H1 (cell line): ENCODE measurements at regions not wholly inside any gene's neighbourhood (a gene's known extent, or its start where the extent isn't known, plus 50 kb on each side); places are given as distances from the start of the nearest gene placed in this dataset.

Experiments
- CTCF ChIA-PET: fragments of 300-600 bp; sonication (Branson Sonifier 250); formaldehyde crosslinking; loops from one replicate; lab custom pipeline; 2021; ENCODE audit not compliant: partially characterized antibody; lab: Charles Lee
- POLR2A ChIA-PET: fragments of 300-600 bp; sonication (Branson Sonifier 250); formaldehyde crosslinking; loops from one replicate; lab custom pipeline; 2021; ENCODE audit warnings: inconsistent platforms; ENCODE audit not compliant: partially characterized antibody; lab: Charles Lee
- DNase-seq, 2 experiments: peaks; one replicate each; pipeline versions ENCODE4 v3.0.0 to v3.0.0-alpha.2; 2010 to 2022; ENCODE audit warnings: low spot score in 2 of 2, low read depth in 1 of 2, mixed read lengths in 1 of 2
- FAIRE-seq: peaks from 2 replicates; lab custom pipeline; 2011; peaks lifted over from hg19 to GRCh38; lab: Jason Lieb, UNC
- H2AFZ ChIP-seq: 2 replicates; pipeline ENCODE4 v1.8.1; 2012; ENCODE audit warnings: low read length, inconsistent platforms
- H2AK5ac ChIP-seq: 2 replicates; pipeline ENCODE4 v1.6.1; 2013; ENCODE audit warnings: low read depth, low read length
- H2BK120ac ChIP-seq: replicated peaks from 2 replicates; pipeline ENCODE3; 2013; ENCODE audit warnings: low read depth, low read length, inconsistent platforms
- H2BK12ac ChIP-seq: 2 replicates; pipeline ENCODE4 v1.6.1; 2013; ENCODE audit warnings: low read depth, low read length
- H2BK15ac ChIP-seq: 2 replicates; pipeline ENCODE4 v1.6.1; 2013; ENCODE audit warnings: low read length
- H2BK20ac ChIP-seq: 2 replicates; pipeline ENCODE4 v1.6.1; 2013; ENCODE audit warnings: low read length
- H2BK5ac ChIP-seq: 2 replicates; pipeline ENCODE4 v1.6.1; 2013; ENCODE audit warnings: low read depth, low read length
- H3K14ac ChIP-seq: 2 replicates; pipeline ENCODE4 v1.6.1; 2013; ENCODE audit warnings: inconsistent platforms; ENCODE audit not compliant: insufficient read length
- H3K18ac ChIP-seq: 2 replicates; pipeline ENCODE4 v1.6.1; 2013; ENCODE audit warnings: low read length; ENCODE audit errors: extremely low read depth
- H3K23ac ChIP-seq: 2 replicates; pipeline ENCODE4 v1.6.1; 2013; ENCODE audit warnings: inconsistent platforms; ENCODE audit not compliant: insufficient read length
- H3K23me2 ChIP-seq: 2 replicates; pipeline ENCODE4 v1.6.1; 2013; ENCODE audit warnings: low read depth, low read length
- H3K27ac ChIP-seq: 2 replicates; pipeline ENCODE4 v1.6.1; 2011; ENCODE audit warnings: low read depth, low read length, inconsistent platforms
- H3K27me3 ChIP-seq, 4 experiments: replicated peaks in 1 of 4; 1 replicate in 1 of 4; 2 replicates in 3 of 4; pipeline versions ENCODE4 v1.6.1 to v1.8.1; 2011 to 2013; ENCODE audit warnings: low read length in 3 of 4, mild to moderate bottlenecking in 3 of 4, inconsistent platforms in 2 of 4, mixed read lengths in 2 of 4, moderate library complexity in 1 of 4; ENCODE audit not compliant: control insufficient read depth in 3 of 4, insufficient read depth in 3 of 4; ENCODE audit errors: extremely low read depth in 1 of 4
- H3K36me3 ChIP-seq, 4 experiments: 2 replicates each; pipeline versions ENCODE4 v1.6.1 to v1.8.1; 2011 to 2013; ENCODE audit warnings: mild to moderate bottlenecking in 4 of 4, low read length in 3 of 4, moderate library complexity in 2 of 4, control low read depth in 1 of 4, inconsistent platforms in 1 of 4; ENCODE audit not compliant: insufficient read depth in 4 of 4, control insufficient read depth in 2 of 4
- H3K4ac ChIP-seq: replicated peaks from 2 replicates; pipeline ENCODE3; 2013; ENCODE audit warnings: low read length, low read depth, mixed read lengths, inconsistent platforms; ENCODE audit not compliant: insufficient read length
- H3K4me1 ChIP-seq, 4 experiments: replicated peaks in 1 of 4; 1 replicate in 1 of 4; 2 replicates in 3 of 4; pipeline versions ENCODE4 v1.6.1 to v1.8.1; 2011 to 2013; ENCODE audit warnings: low read length in 3 of 4, inconsistent platforms in 2 of 4, mixed read lengths in 1 of 4; ENCODE audit not compliant: insufficient read depth in 4 of 4, control insufficient read depth in 3 of 4
- H3K4me2 ChIP-seq, 2 experiments: 2 replicates each; pipeline versions ENCODE4 v1.6.1 to v1.8.1; 2011 to 2013; ENCODE audit warnings: low read depth in 2 of 2, low read length in 2 of 2, control low read depth in 1 of 2, inconsistent platforms in 1 of 2, mild to moderate bottlenecking in 1 of 2; ENCODE audit not compliant: insufficient read depth in 1 of 2
- H3K4me3 ChIP-seq, 4 experiments: fragments of 200-600, 300-600 bp in 1 of 4; sonication (generic), shearing (Covaris generic), sonication (Bioruptor Twin) in 1 of 4; 2 replicates each; pipeline versions ENCODE4 v1.5.1 to v1.8.1; 2011 to 2016; ENCODE audit warnings: low read length in 4 of 4, low read depth in 3 of 4, control low read depth in 2 of 4, inconsistent platforms in 2 of 4, mild to moderate bottlenecking in 2 of 4, mixed read lengths in 1 of 4, moderate library complexity in 1 of 4; ENCODE audit not compliant: insufficient read depth in 2 of 4; ENCODE audit errors: extremely low read depth in 1 of 4
- H3K56ac ChIP-seq: replicated peaks from 2 replicates; pipeline ENCODE3; 2013; ENCODE audit warnings: low read depth, mild to moderate bottlenecking, mixed read lengths, low read length, inconsistent platforms; ENCODE audit not compliant: insufficient read length
- H3K79me1 ChIP-seq: 2 replicates; pipeline ENCODE4 v1.6.1; 2013; ENCODE audit warnings: low read depth, low read length, control low read depth
- H3K79me2 ChIP-seq, 2 experiments: 2 replicates each; pipeline versions ENCODE4 v1.6.1 to v1.8.1; 2012 to 2013; ENCODE audit warnings: low read length in 2 of 2, mild to moderate bottlenecking in 2 of 2, inconsistent platforms in 1 of 2; ENCODE audit not compliant: insufficient read depth in 2 of 2, control insufficient read depth in 1 of 2
- H3K9ac ChIP-seq, 4 experiments: replicated peaks in 1 of 4; 1 replicate in 1 of 4; 2 replicates in 3 of 4; pipeline versions ENCODE4 v1.6.1 to v1.8.1; 2011 to 2013; ENCODE audit warnings: low read depth in 3 of 4, low read length in 3 of 4, control low read depth in 2 of 4, mild to moderate bottlenecking in 2 of 4, moderate library complexity in 2 of 4, inconsistent platforms in 1 of 4; ENCODE audit errors: extremely low read depth in 1 of 4
- H3K9me3 ChIP-seq, 2 experiments: 2 replicates each; pipeline versions ENCODE4 v1.6.1 to v1.8.1; 2012 to 2013; ENCODE audit warnings: mild to moderate bottlenecking in 2 of 2, moderate library complexity in 2 of 2, control low read depth in 1 of 2, inconsistent platforms in 1 of 2, low read depth in 1 of 2, low read length in 1 of 2, mixed read lengths in 1 of 2; ENCODE audit not compliant: insufficient read depth in 2 of 2
- H4K20me1 ChIP-seq, 2 experiments: replicated peaks in 1 of 2; 2 replicates each; pipeline versions ENCODE3 to v1.8.1; 2011 to 2013; ENCODE audit warnings: inconsistent platforms in 2 of 2, low read length in 2 of 2, mild to moderate bottlenecking in 1 of 2; ENCODE audit not compliant: insufficient read depth in 2 of 2, control insufficient read depth in 1 of 2
- H4K5ac ChIP-seq: 2 replicates; pipeline ENCODE4 v1.6.1; 2013; ENCODE audit warnings: low read length, low read depth, mixed read lengths, inconsistent platforms; ENCODE audit not compliant: insufficient read length
- H4K8ac ChIP-seq: 2 replicates; pipeline ENCODE4 v1.8.0; 2013; ENCODE audit warnings: mild to moderate bottlenecking, moderate library complexity, low read length, inconsistent platforms; ENCODE audit not compliant: insufficient read depth; ENCODE audit errors: extremely low read depth
- H4K91ac ChIP-seq: replicated peaks from 2 replicates; pipeline ENCODE3; 2013; ENCODE audit warnings: low read length, mixed read lengths, inconsistent platforms; ENCODE audit not compliant: insufficient read length
- ATF2 ChIP-seq: IDR thresholded peaks from 2 replicates; pipeline ENCODE4 v1.6.1; 2012; ENCODE audit warnings: low read length, inconsistent platforms
- BCL11A ChIP-seq, 2 experiments: IDR thresholded peaks; one replicate each; pipeline ENCODE4 v1.6.1; 2011; ENCODE audit warnings: low read depth in 2 of 2, low read length in 2 of 2, mild to moderate bottlenecking in 2 of 2
- CTCF ChIP-seq, 3 experiments: IDR thresholded peaks; 1 replicate in 2 of 3; 2 replicates in 1 of 3; pipeline versions ENCODE4 v1.5.1 to v1.6.1; 2011; ENCODE audit warnings: low read length in 3 of 3, mild to moderate bottlenecking in 3 of 3, inconsistent platforms in 2 of 3, low read depth in 1 of 3, moderate library complexity in 1 of 3; ENCODE audit not compliant: insufficient read depth in 1 of 3; ENCODE audit errors: control extremely low read depth in 1 of 3
- NANOG ChIP-seq: IDR thresholded peaks from 2 replicates; pipeline ENCODE4 v1.6.1; 2011; ENCODE audit warnings: low read length, low read depth, mild to moderate bottlenecking, inconsistent platforms; ENCODE audit not compliant: insufficient read depth, poor library complexity, severe bottlenecking
- POLR2A ChIP-seq, 2 experiments: IDR thresholded peaks; 1 replicate in 1 of 2; 2 replicates in 1 of 2; pipeline ENCODE4 v1.6.1; 2011; ENCODE audit warnings: low read depth in 2 of 2, low read length in 2 of 2, mild to moderate bottlenecking in 2 of 2; ENCODE audit errors: control extremely low read depth in 1 of 2
- RAD21 ChIP-seq, 2 experiments: IDR thresholded peaks in 1 of 2; conservative IDR thresholded peaks in 1 of 2; 2 replicates each; pipeline ENCODE4 v1.6.1; 2011; ENCODE audit warnings: low read depth in 2 of 2, low read length in 2 of 2, improper control_type of control experiment in 1 of 2, inconsistent platforms in 1 of 2, mild to moderate bottlenecking in 1 of 2, moderate library complexity in 1 of 2
- YY1 ChIP-seq: IDR thresholded peaks from 2 replicates; pipeline ENCODE4 v1.6.1; 2011; ENCODE audit warnings: low read depth, mild to moderate bottlenecking, low read length
- WGBS, 2 experiments: shearing (Covaris generic) in 1 of 2; methylation state at CpG; one replicate each; pipeline versions ENCODE4 v1.1.6 to v1.1.7; 2013 to 2015; ENCODE audit warnings: low lambda C conversion rate in 2 of 2, mixed read lengths in 2 of 2, inconsistent platforms in 1 of 2, low coverage in 1 of 2, missing lambda C conversion rate in 1 of 2; ENCODE audit not compliant: insufficient replicate concordance in 2 of 2, insufficient coverage in 1 of 2, insufficient read length in 1 of 2; ENCODE audit errors: extremely low coverage in 1 of 2, missing lambda C conversion rate in 1 of 2; 5-methylcytosine and 5-hydroxymethylcytosine counted together

- no peak overlapping the region for H2BK12ac ChIP-seq
- no peak overlapping the region for H2BK20ac ChIP-seq
- H4K5ac ChIP-seq: no peak overlapping the region
- no peak overlapping the region for H2BK15ac ChIP-seq
- no peaks in the 10 kb centered on the region for H3K36me3 ChIP-seq
- no peaks in the 10 kb centered on the region for H4K20me1 ChIP-seq
- no peaks in the 10 kb centered on the region for H3K79me1 ChIP-seq
- peaks cover 0 to 2% (median 0%) of the 10 kb centered on the region in 4 experiments; a peak in 1 of 7 replicates for H3K27me3 ChIP-seq
- H3K23ac ChIP-seq: no peak overlapping the region
- no peak overlapping the region for H2BK5ac ChIP-seq
- H3K18ac ChIP-seq: no peak overlapping the region
- DNase-seq (no peak), FAIRE-seq (no peak)
- H3K23me2 ChIP-seq: no peaks in the 10 kb centered on the region
- no peak overlapping the region for H4K91ac ChIP-seq
- no peak overlapping the region for H4K8ac ChIP-seq
- POLR2A ChIA-PET: no interaction called here
- TF ChIP-seq ATF2 (no peak), CTCF (IDR thresholded peaks at IDR 0.05; ENCODE audit: control extremely low read depth in 1 of 3, insufficient read depth in 1 of 3, low read depth in 1 of 3, low read length in 3 of 3) (no peak), BCL11A (IDR thresholded peaks at IDR 0.05; ENCODE audit: low read depth in 2 of 2, low read length in 2 of 2) (no peak), POLR2A (IDR thresholded peaks at IDR 0.05; ENCODE audit: control extremely low read depth in 1 of 2, low read depth in 2 of 2, low read length in 2 of 2) (no peak), RAD21 (IDR thresholded peaks at IDR 0.05 in 1 of 2, conservative IDR thresholded peaks at IDR 0.05 in 1 of 2; ENCODE audit: low read depth in 2 of 2, low read length in 2 of 2) (no peak), NANOG (no peak), YY1 (no peak)
- H3K79me2 ChIP-seq: no peaks in the 10 kb centered on the region
- H3K4me1 ChIP-seq: no peaks in the 10 kb centered on the region
- CTCF ChIA-PET: no interaction called here
- H3K56ac ChIP-seq: no peak overlapping the region
- H3K4ac ChIP-seq: no peak overlapping the region
- no peak overlapping the region for H3K4me3 ChIP-seq
- H3K27ac ChIP-seq: no peak overlapping the region
- H3K14ac ChIP-seq: no peak overlapping the region
- H3K4me2 ChIP-seq: no peak overlapping the region
- H2BK120ac ChIP-seq: no peak overlapping the region
- H2AK5ac ChIP-seq: no peak overlapping the region
- H2AFZ ChIP-seq: no peak overlapping the region
- WGBS, 2 experiments: 93% methylated on average over 3 of the region's 3 CpGs; no CpG with 5 or more reads in 1 of the 2 experiments
- H3K9me3 ChIP-seq: no peaks in the 10 kb centered on the region
- no peak overlapping the region for H3K9ac ChIP-seq
These were observed 245.3 kb downstream of the RPLP1 start for GRCh38 chr15:69697916-69698315.
